ENCODE measurements at regions not wholly inside any gene's neighbourhood (a gene's known extent, or its start where the extent isn't known, plus 50 kb on each side); places are given as distances from the start of the nearest gene placed in this dataset.

- TF ChIP-seq ATF3 (IDR thresholded peaks at IDR 0.05; ENCODE audit: insufficient read depth, low read depth, low read length) = no peak
- no peak for TF ChIP-seq CBX8 (IDR thresholded peaks at IDR 0.05; ENCODE audit: borderline replicate concordance, low read depth, low read length)
- TF ChIP-seq JUND (IDR thresholded peaks at IDR 0.05; ENCODE audit: low read length) = no peak
- peak; percentile 66; the same call in 1 of the 2 replicates for TF ChIP-seq YY1 (IDR thresholded peaks at IDR 0.05; ENCODE audit: low read depth, low read length)
- TF ChIP-seq MAX (IDR thresholded peaks at IDR 0.05) = no peak
Observed at GRCh38 chr3:111473550-111473949, 68.4 kb upstream of the CD96 start (continued).

Data from H1 (cell line).